HEK293 (cell line): ENCODE measurements at regions not wholly inside any gene's neighbourhood (a gene's known extent, or its start where the extent isn't known, plus 50 kb on each side); places are given as distances from the start of the nearest gene placed in this dataset.

Experiments
- CTCF ChIA-PET: fragments of 350-600 bp; formaldehyde crosslinking; extraction: SDS; loops from one replicate; lab custom pipeline; 2021; ENCODE audit warnings: antibody characterized with exemption; lab: Yijun Ruan, JAX
- POLR2A ChIA-PET: fragments of 300-600 bp; formaldehyde crosslinking; extraction: SDS; loops from one replicate; lab custom pipeline; 2020; ENCODE audit warnings: antibody characterized with exemption, inconsistent platforms; lab: Yijun Ruan, JAX
- H3K27ac ChIP-seq: fragments of 200-500 bp; sonication (Bioruptor generic); 2 replicates; pipeline ENCODE4 v1.5.1; 2014; ENCODE audit warnings: low read depth, low read length, control low read depth, inconsistent platforms; ENCODE audit errors: extremely low read depth
- H3K36me3 ChIP-seq, 2 experiments: fragments of 200-500 bp in 1 of 2; sonication (Bioruptor generic) in 1 of 2; 1 replicate in 1 of 2; 2 replicates in 1 of 2; pipeline ENCODE4 v1.5.1; 2014 to 2017; ENCODE audit warnings: inconsistent platforms in 2 of 2, low read length in 2 of 2; ENCODE audit not compliant: control insufficient read depth in 2 of 2, insufficient read depth in 1 of 2
- H3K4me1 ChIP-seq: fragments of 200-500 bp; sonication (Bioruptor generic); 2 replicates; pipeline ENCODE4 v1.5.1; 2014; ENCODE audit warnings: mild to moderate bottlenecking, low read length, inconsistent platforms; ENCODE audit not compliant: control insufficient read depth, insufficient read depth
- H3K4me3 ChIP-seq: 2 replicates; pipeline ENCODE4 v1.5.1; 2011; ENCODE audit warnings: low read depth, mild to moderate bottlenecking, control low read depth, low read length, moderate library complexity
- H3K9me3 ChIP-seq: fragments of 200-500 bp; sonication (Bioruptor generic); 2 replicates; pipeline ENCODE4 v1.5.1; 2014; ENCODE audit warnings: low read depth, low read length, inconsistent platforms; ENCODE audit not compliant: control insufficient read depth, insufficient read depth
- BCL11A ChIP-seq: fragments of 450-650 bp; formaldehyde crosslinking; IDR thresholded peaks from 2 replicates; pipeline ENCODE4 v1.5.1; 2016; ENCODE audit warnings: low read depth, missing biosample characterization, missing genetic modification characterization
- GLI4 ChIP-seq: fragments of 450-650 bp; formaldehyde crosslinking; IDR thresholded peaks from 2 replicates; pipeline ENCODE4 v1.5.1; 2016; ENCODE audit warnings: missing biosample characterization, missing genetic modification characterization
- TCF7L2 ChIP-seq: IDR thresholded peaks from 2 replicates; pipeline ENCODE4 v1.6.1; 2011; ENCODE audit warnings: low read depth, mild to moderate bottlenecking, inconsistent platforms, low read length, moderate library complexity, borderline replicate concordance
- ZBTB1 ChIP-seq: fragments of 450-650 bp; formaldehyde crosslinking; IDR thresholded peaks from 2 replicates; pipeline ENCODE4 v1.5.1; 2016; ENCODE audit warnings: missing biosample characterization, missing genetic modification characterization
- ZNF132 ChIP-seq: fragments of 450-650 bp; formaldehyde crosslinking; IDR thresholded peaks from 2 replicates; pipeline ENCODE4 v1.5.1; 2017; ENCODE audit warnings: missing biosample characterization, missing genetic modification characterization, borderline replicate concordance
- ZNF169 ChIP-seq: fragments of 450-650 bp; formaldehyde crosslinking; IDR thresholded peaks from 2 replicates; pipeline ENCODE4 v1.5.1; 2016; ENCODE audit warnings: missing biosample characterization, missing genetic modification characterization
- ZNF274 ChIP-seq, 2 experiments: fragments of 200-500 bp in 1 of 2; fragments of 450-650 bp in 1 of 2; sonication (Bioruptor generic) in 1 of 2; formaldehyde crosslinking in 1 of 2; IDR thresholded peaks; 2 replicates each; pipeline versions ENCODE4 v1.5.1 to v1.6.1; 2014 to 2016; ENCODE audit warnings: borderline replicate concordance in 1 of 2, inconsistent platforms in 1 of 2, low read length in 1 of 2, missing biosample characterization in 1 of 2, missing genetic modification characterization in 1 of 2
- ZNF302 ChIP-seq: fragments of 450-650 bp; formaldehyde crosslinking; IDR thresholded peaks from 2 replicates; pipeline ENCODE4 v1.5.1; 2016; ENCODE audit warnings: missing biosample characterization, missing genetic modification characterization, low read depth
- ZNF324 ChIP-seq: fragments of 450-650 bp; formaldehyde crosslinking; IDR thresholded peaks from 2 replicates; pipeline ENCODE4 v1.5.1; 2016; ENCODE audit warnings: missing biosample characterization, missing genetic modification characterization
- ZNF391 ChIP-seq: fragments of 450-650 bp; formaldehyde crosslinking; IDR thresholded peaks from 2 replicates; pipeline ENCODE4 v1.5.1; 2016; ENCODE audit warnings: low read depth, missing biosample characterization, missing genetic modification characterization, borderline replicate concordance
- ZNF48 ChIP-seq: fragments of 450-650 bp; formaldehyde crosslinking; IDR thresholded peaks from 2 replicates; pipeline ENCODE4 v1.5.1; 2016; ENCODE audit warnings: missing biosample characterization, missing genetic modification characterization
- ZNF529 ChIP-seq: fragments of 450-650 bp; formaldehyde crosslinking; IDR thresholded peaks from 2 replicates; pipeline ENCODE4 v1.5.1; 2017; ENCODE audit warnings: missing genetic modification characterization, missing biosample characterization; ENCODE audit not compliant: insufficient replicate concordance
- ZNF623 ChIP-seq: fragments of 450-650 bp; formaldehyde crosslinking; IDR thresholded peaks from 2 replicates; pipeline ENCODE4 v1.5.1; 2016; ENCODE audit warnings: missing biosample characterization, missing genetic modification characterization
- ZNF660 ChIP-seq: fragments of 450-650 bp; IDR thresholded peaks from 2 replicates; pipeline ENCODE4 v1.5.1; 2018; ENCODE audit warnings: missing biosample characterization, mild to moderate bottlenecking, missing genetic modification characterization
- ZNF670 ChIP-seq: fragments of 450-650 bp; formaldehyde crosslinking; IDR thresholded peaks from 2 replicates; pipeline ENCODE4 v1.5.1; 2016; ENCODE audit warnings: missing biosample characterization, missing genetic modification characterization, low read depth
- ZNF777 ChIP-seq: fragments of 450-650 bp; formaldehyde crosslinking; IDR thresholded peaks from 2 replicates; pipeline ENCODE4 v1.5.1; 2017; ENCODE audit warnings: missing biosample characterization, missing genetic modification characterization, borderline replicate concordance
- ZNF837 ChIP-seq: fragments of 450-650 bp; formaldehyde crosslinking; IDR thresholded peaks from 2 replicates; pipeline ENCODE4 v1.5.1; 2016; ENCODE audit warnings: missing biosample characterization, missing genetic modification characterization
- TF ChIP-seq, protein P1 (sequence below): fragments of 450-650 bp; formaldehyde crosslinking; IDR thresholded peaks from 2 replicates; pipeline ENCODE4 v1.5.1; 2017; ENCODE audit warnings: missing biosample characterization, missing genetic modification characterization
- TF ChIP-seq, protein P2 (sequence below): fragments of 450-650 bp; formaldehyde crosslinking; IDR thresholded peaks from 2 replicates; pipeline ENCODE4 v1.5.1; 2016; ENCODE audit warnings: missing biosample characterization, missing genetic modification characterization
- TF ChIP-seq, protein P3 (sequence below): fragments of 450-650 bp; formaldehyde crosslinking; IDR thresholded peaks from 2 replicates; pipeline ENCODE4 v1.5.1; 2016; ENCODE audit warnings: missing biosample characterization, missing genetic modification characterization
- TF ChIP-seq, protein P4 (sequence below): fragments of 450-650 bp; formaldehyde crosslinking; IDR thresholded peaks from 2 replicates; pipeline ENCODE4 v1.5.1; 2017; ENCODE audit warnings: missing biosample characterization, missing genetic modification characterization
- TF ChIP-seq, protein P5 (sequence below): fragments of 450-650 bp; formaldehyde crosslinking; IDR thresholded peaks from 2 replicates; pipeline ENCODE4 v1.5.1; 2016; ENCODE audit warnings: missing biosample characterization, missing genetic modification characterization
- TF ChIP-seq, protein P6 (sequence below): fragments of 450-650 bp; IDR thresholded peaks from 2 replicates; pipeline ENCODE4 v1.5.1; 2018; ENCODE audit warnings: missing biosample characterization, mild to moderate bottlenecking, missing genetic modification characterization

DNA sequence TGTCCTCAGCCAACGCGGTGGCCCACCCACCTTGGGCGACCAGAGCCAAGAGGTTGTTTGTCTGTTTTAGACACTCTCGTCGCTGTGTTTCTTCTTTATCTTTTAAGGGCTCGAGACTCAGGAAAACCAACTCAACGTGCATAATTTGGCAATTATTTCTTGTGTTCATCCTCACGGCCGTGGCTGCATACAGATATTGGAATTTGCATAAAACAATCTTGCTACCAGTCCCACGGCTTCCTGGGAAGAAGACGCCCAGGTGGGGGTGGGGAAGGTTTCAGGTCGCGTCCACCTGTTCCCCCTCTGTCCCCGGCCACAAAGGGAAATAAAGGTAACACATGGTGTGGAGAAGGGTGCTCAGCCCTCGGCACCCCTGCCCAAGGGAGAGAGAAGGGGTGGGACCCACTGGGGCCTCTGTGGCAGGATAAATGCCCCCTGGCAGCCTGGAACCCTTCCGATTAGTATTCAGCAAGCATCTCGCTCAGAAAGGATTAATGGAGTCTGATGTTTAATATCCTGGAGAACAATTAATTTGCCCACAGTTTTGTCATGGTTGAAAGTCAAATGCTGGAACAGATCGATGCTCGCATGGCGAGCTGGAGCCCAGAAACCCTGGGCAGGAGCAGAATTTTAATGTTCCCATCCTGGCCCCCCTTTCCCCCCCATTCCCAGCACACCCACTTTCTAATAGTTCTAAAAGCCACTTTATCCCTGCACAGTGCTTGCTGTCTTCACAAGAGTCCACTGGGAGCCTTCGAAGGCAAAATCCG is 359.7 kb downstream of the MN1 start:
- CTCF ChIA-PET, result no interaction called here

DNA sequence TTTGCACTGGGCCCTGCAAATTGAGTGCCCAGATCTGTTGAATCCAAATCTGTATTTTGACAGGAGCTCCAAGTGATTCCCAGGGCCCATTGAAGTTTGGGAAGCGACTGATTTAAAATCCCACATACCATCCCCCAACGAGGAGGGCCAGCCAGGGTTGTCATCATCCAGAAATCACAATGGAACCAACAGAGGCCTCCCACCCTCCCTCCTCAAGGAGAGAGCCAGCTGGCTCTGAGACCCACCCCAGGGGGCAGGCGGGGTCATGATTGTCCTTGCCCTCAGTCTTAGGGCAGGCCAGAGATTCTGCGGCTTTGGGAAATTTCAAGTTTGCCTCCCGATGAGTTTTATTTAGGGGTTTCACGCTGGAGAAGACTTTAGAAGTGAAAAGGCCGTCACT is 358.2 kb downstream of the MN1 start:
- Histone ChIP-seq H3K4me3 (no peak overlapping the region), H3K9me3 (no peaks in the 10 kb centered on the region), H3K27ac (no peak overlapping the region), H3K36me3 (no peaks in the 10 kb centered on the region), H3K4me1 (no peaks in the 10 kb centered on the region)
- ChIA-PET CTCF (no interaction called here), POLR2A (no interaction called here)
- TF ChIP-seq, protein P1, sequence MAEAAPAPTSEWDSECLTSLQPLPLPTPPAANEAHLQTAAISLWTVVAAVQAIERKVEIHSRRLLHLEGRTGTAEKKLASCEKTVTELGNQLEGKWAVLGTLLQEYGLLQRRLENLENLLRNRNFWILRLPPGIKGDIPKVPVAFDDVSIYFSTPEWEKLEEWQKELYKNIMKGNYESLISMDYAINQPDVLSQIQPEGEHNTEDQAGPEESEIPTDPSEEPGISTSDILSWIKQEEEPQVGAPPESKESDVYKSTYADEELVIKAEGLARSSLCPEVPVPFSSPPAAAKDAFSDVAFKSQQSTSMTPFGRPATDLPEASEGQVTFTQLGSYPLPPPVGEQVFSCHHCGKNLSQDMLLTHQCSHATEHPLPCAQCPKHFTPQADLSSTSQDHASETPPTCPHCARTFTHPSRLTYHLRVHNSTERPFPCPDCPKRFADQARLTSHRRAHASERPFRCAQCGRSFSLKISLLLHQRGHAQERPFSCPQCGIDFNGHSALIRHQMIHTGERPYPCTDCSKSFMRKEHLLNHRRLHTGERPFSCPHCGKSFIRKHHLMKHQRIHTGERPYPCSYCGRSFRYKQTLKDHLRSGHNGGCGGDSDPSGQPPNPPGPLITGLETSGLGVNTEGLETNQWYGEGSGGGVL, result no peak
- TF ChIP-seq, protein P2, sequence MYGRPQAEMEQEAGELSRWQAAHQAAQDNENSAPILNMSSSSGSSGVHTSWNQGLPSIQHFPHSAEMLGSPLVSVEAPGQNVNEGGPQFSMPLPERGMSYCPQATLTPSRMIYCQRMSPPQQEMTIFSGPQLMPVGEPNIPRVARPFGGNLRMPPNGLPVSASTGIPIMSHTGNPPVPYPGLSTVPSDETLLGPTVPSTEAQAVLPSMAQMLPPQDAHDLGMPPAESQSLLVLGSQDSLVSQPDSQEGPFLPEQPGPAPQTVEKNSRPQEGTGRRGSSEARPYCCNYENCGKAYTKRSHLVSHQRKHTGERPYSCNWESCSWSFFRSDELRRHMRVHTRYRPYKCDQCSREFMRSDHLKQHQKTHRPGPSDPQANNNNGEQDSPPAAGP (tag by site-specific recombination), result no peak
- TF ChIP-seq, protein P3, sequence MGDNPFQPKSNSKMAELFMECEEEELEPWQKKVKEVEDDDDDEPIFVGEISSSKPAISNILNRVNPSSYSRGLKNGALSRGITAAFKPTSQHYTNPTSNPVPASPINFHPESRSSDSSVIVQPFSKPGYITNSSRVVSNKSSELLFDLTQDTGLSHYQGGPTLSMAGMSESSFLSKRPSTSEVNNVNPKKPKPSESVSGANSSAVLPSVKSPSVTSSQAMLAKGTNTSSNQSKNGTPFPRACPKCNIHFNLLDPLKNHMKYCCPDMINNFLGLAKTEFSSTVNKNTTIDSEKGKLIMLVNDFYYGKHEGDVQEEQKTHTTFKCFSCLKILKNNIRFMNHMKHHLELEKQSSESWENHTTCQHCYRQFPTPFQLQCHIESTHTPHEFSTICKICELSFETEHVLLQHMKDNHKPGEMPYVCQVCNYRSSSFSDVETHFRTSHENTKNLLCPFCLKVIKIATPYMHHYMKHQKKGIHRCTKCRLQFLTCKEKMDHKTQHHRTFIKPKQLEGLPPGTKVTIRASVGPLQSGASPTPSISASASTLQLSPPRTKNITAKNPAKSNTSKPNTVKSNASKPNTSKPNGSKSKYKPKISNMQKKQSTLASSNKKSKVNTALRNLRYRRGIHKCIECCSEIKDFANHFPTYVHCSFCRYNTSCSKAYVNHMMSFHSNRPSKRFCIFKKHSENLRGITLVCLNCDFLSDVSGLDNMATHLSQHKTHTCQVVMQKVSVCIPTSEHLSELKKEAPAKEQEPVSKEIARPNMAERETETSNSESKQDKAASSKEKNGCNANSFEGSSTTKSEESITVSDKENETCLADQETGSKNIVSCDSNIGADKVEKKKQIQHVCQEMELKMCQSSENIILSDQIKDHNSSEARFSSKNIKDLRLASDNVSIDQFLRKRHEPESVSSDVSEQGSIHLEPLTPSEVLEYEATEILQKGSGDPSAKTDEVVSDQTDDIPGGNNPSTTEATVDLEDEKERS, result no peak
- no peak for TF ChIP-seq ZNF324
- no peak for TF ChIP-seq ZNF670 (tag by site-specific recombination)
- TF ChIP-seq ZNF132 (tag by site-specific recombination), result no peak
- TF ChIP-seq ZNF302 (tag by site-specific recombination), result no peak
- TF ChIP-seq ZBTB1, result no peak

More for the DNA sequence above, 359.7 kb downstream of the MN1 start:
- Histone ChIP-seq H3K9me3 (no peaks in the 10 kb centered on the region), H3K36me3 (no peaks in the 10 kb centered on the region), H3K4me3 (no peak overlapping the region), H3K4me1 (no peaks in the 10 kb centered on the region), H3K27ac (no peak overlapping the region)
- TF ChIP-seq ZNF660 (no peak), ZNF391 (no peak), ZNF777 (tag by site-specific recombination) (no peak), ZNF48 (tag by site-specific recombination) (no peak), ZNF529 (tag by site-specific recombination) (no peak), GLI4 (tag by site-specific recombination) (no peak), ZNF274 (IDR thresholded peaks at IDR 0.05; ENCODE audit: low read length) (no peak), ZNF274 (tag by site-specific recombination; IDR thresholded peaks at IDR 0.05; ENCODE audit: borderline replicate concordance) (no peak), ZNF837 (tag by site-specific recombination) (no peak), BCL11A (tag by site-specific recombination) (no peak), TCF7L2 (no peak), ZNF169 (no peak), ZNF623 (tag by site-specific recombination) (no peak)
- TF ChIP-seq, protein P3, result no peak
- TF ChIP-seq, protein P4, sequence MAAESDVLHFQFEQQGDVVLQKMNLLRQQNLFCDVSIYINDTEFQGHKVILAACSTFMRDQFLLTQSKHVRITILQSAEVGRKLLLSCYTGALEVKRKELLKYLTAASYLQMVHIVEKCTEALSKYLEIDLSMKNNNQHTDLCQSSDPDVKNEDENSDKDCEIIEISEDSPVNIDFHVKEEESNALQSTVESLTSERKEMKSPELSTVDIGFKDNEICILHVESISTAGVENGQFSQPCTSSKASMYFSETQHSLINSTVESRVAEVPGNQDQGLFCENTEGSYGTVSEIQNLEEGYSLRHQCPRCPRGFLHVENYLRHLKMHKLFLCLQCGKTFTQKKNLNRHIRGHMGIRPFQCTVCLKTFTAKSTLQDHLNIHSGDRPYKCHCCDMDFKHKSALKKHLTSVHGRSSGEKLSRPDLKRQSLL (tag by site-specific recombination), result no peak
- TF ChIP-seq, protein P5, sequence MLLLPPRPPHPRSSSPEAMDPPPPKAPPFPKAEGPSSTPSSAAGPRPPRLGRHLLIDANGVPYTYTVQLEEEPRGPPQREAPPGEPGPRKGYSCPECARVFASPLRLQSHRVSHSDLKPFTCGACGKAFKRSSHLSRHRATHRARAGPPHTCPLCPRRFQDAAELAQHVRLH (tag by site-specific recombination), result no peak
- TF ChIP-seq, protein P6, sequence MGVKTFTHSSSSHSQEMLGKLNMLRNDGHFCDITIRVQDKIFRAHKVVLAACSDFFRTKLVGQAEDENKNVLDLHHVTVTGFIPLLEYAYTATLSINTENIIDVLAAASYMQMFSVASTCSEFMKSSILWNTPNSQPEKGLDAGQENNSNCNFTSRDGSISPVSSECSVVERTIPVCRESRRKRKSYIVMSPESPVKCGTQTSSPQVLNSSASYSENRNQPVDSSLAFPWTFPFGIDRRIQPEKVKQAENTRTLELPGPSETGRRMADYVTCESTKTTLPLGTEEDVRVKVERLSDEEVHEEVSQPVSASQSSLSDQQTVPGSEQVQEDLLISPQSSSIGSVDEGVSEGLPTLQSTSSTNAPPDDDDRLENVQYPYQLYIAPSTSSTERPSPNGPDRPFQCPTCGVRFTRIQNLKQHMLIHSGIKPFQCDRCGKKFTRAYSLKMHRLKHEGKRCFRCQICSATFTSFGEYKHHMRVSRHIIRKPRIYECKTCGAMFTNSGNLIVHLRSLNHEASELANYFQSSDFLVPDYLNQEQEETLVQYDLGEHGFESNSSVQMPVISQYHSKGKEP, result no peak
- POLR2A ChIA-PET, result no interaction called here
